ENCODE measurements at regions not wholly inside any gene's neighbourhood (a gene's known extent, or its start where the extent isn't known, plus 50 kb on each side); places are given as distances from the start of the nearest gene placed in this dataset.

GRCh38 chr1:238029126-238029525, 138.4 kb upstream of the ZP4 start:
- WGBS, 2 donors: 85 to 90% methylated on average over 1 of the region's 1 CpG
- Histone ChIP-seq H3K36me3 (no peaks in the 10 kb centered on the region), H3K27me3 (no peaks in the 10 kb centered on the region), H3K27ac (no peak overlapping the region), H3K4me1 (no peaks in the 10 kb centered on the region), H3K4me3 (replicated peaks in 1 of 3) (no peak overlapping the region), H3K9me3 (no peaks in the 10 kb centered on the region)
- no peak for DNase-seq
- intact Hi-C loops (cut with DNase I): no loop called here
- no peak for TF ChIP-seq CTCF (IDR thresholded peaks at IDR 0.05)
- no peak for TF ChIP-seq POLR2A (IDR thresholded peaks at IDR 0.05)

- no peaks in the 10 kb centered on the region for H3K9me3 ChIP-seq
- DNase-seq: no peak
- no peaks in the 10 kb centered on the region for H3K4me1 ChIP-seq
- H3K27me3 ChIP-seq: no peaks in the 10 kb centered on the region
- intact Hi-C loops (cut with DNase I): no loop called here
- WGBS, 2 donors: 56 to 58% methylated on average over 2 of the region's 2 CpGs
- no peak overlapping the region for H3K4me3 ChIP-seq (replicated peaks in 1 of 3)
- no peaks in the 10 kb centered on the region for H3K36me3 ChIP-seq
- TF ChIP-seq CTCF (IDR thresholded peaks at IDR 0.05): no peak
- TF ChIP-seq POLR2A (IDR thresholded peaks at IDR 0.05): no peak
- H3K27ac ChIP-seq: no peak overlapping the region
Observed at GRCh38 chr1:238027366-238027765, 136.6 kb upstream of the ZP4 start.

GRCh38 chr1:238023137-238023536, 132.4 kb upstream of the ZP4 start:
- Histone ChIP-seq H3K27me3 (no peaks in the 10 kb centered on the region), H3K9me3 (no peaks in the 10 kb centered on the region), H3K27ac (no peak overlapping the region), H3K4me3 (replicated peaks in 1 of 3) (no peak overlapping the region), H3K4me1 (no peaks in the 10 kb centered on the region), H3K36me3 (no peaks in the 10 kb centered on the region)
- intact Hi-C loops (cut with DNase I): no loop called here
- 93 to 98% methylated on average over 1 of the region's 1 CpG for WGBS, 2 donors
- TF ChIP-seq CTCF (IDR thresholded peaks at IDR 0.05): no peak
- TF ChIP-seq POLR2A (IDR thresholded peaks at IDR 0.05): no peak
- no peak for DNase-seq

- intact Hi-C loops (cut with DNase I): no loop called here
- no peaks in the 10 kb centered on the region for H3K4me1 ChIP-seq
- no peak for TF ChIP-seq POLR2A (IDR thresholded peaks at IDR 0.05)
- TF ChIP-seq CTCF (IDR thresholded peaks at IDR 0.05): no peak
- no peaks in the 10 kb centered on the region for H3K36me3 ChIP-seq
- DNase-seq: no peak
- H3K27ac ChIP-seq: no peak overlapping the region
- no peaks in the 10 kb centered on the region for H3K27me3 ChIP-seq
- H3K4me3 ChIP-seq (replicated peaks in 1 of 3): no peak overlapping the region
- no peaks in the 10 kb centered on the region for H3K9me3 ChIP-seq
- WGBS, 2 donors: 75 to 84% methylated on average over 2 of the region's 2 CpGs
Observed at GRCh38 chr1:238018214-238018613, 127.5 kb upstream of the ZP4 start.

- no peak for DNase-seq
- no peak for TF ChIP-seq CTCF (IDR thresholded peaks at IDR 0.05)
- no peak for TF ChIP-seq POLR2A (IDR thresholded peaks at IDR 0.05)
- Histone ChIP-seq H3K9me3 (no peaks in the 10 kb centered on the region), H3K36me3 (no peaks in the 10 kb centered on the region), H3K27ac (no peak overlapping the region), H3K4me1 (no peaks in the 10 kb centered on the region), H3K4me3 (replicated peaks in 1 of 3) (no peak overlapping the region), H3K27me3 (no peaks in the 10 kb centered on the region)
- intact Hi-C loops (cut with DNase I): no loop called here
- WGBS, 2 donors: 80 to 86% methylated on average over 4 of the region's 4 CpGs
Observed at GRCh38 chr1:238006779-238007178, 116.1 kb upstream of the ZP4 start.
